Spleen (tissue), 11 donors: ENCODE measurements at regions not wholly inside any gene's neighbourhood (a gene's known extent, or its start where the extent isn't known, plus 50 kb on each side); places are given as distances from the start of the nearest gene placed in this dataset.
A peak's percentile ranks its signal among the peaks of the same experiment; 100 is the strongest.
"Not testable (repeated sequence)": the region's sequence is repeated elsewhere in the genome, so short reads cannot be mapped to it uniquely, and the experiment has no call there.

Experiments
- DNase-seq: peaks from one replicate; pipeline ENCODE4 v3.0.0-alpha.2; 2020
- H3K27ac ChIP-seq, 8 donors: fragments of 200-600 bp; sonication (generic) in 7 of 8; 1 replicate in 4 of 8; 2 replicates in 4 of 8; pipeline versions ENCODE4 v1.5.0 to v1.8.0; 2016 to 2021; ENCODE audit warnings: inconsistent platforms in 4 of 8, mild to moderate bottlenecking in 4 of 8, moderate library complexity in 1 of 8
- H3K27me3 ChIP-seq, 7 donors: fragments of 200-600 bp; sonication (generic) in 6 of 7; replicated peaks in 1 of 7; 1 replicate in 4 of 7; 2 replicates in 3 of 7; pipeline versions ENCODE4 v1.5.0 to v1.8.0; 2016 to 2021; ENCODE audit warnings: inconsistent platforms in 3 of 7, mild to moderate bottlenecking in 1 of 7
- H3K36me3 ChIP-seq, 6 donors: fragments of 200-600 bp; sonication (generic) in 5 of 6; 1 replicate in 4 of 6; 2 replicates in 2 of 6; pipeline versions ENCODE4 v1.5.0 to v1.8.0; 2016 to 2021; ENCODE audit warnings: inconsistent platforms in 2 of 6
- H3K4me1 ChIP-seq, 6 donors: fragments of 200-600 bp; sonication (generic) in 5 of 6; 1 replicate in 3 of 6; 2 replicates in 3 of 6; pipeline versions ENCODE4 v1.5.0 to v1.8.0; 2016 to 2021; ENCODE audit warnings: inconsistent platforms in 3 of 6
- H3K4me3 ChIP-seq, 8 donors: fragments of 200-600 bp; sonication (generic) in 7 of 8; 1 replicate in 4 of 8; 2 replicates in 4 of 8; pipeline versions ENCODE4 v1.5.0 to v1.8.0; 2016 to 2021; ENCODE audit warnings: inconsistent platforms in 4 of 8, mild to moderate bottlenecking in 4 of 8, moderate library complexity in 2 of 8
- H3K9me3 ChIP-seq, 8 donors: fragments of 200-600 bp; sonication (generic) in 7 of 8; 1 replicate in 4 of 8; 2 replicates in 4 of 8; pipeline versions ENCODE4 v1.5.0 to v1.8.0; 2016 to 2021; ENCODE audit warnings: inconsistent platforms in 4 of 8
- CTCF ChIP-seq, 11 experiments: fragments of 200-600 bp in 7 of 11; fragments of 450-650 bp in 4 of 11; sonication (generic) in 4 of 11; IDR thresholded peaks in 8 of 11; conservative IDR thresholded peaks in 3 of 11; 1 replicate in 7 of 11; 2 replicates in 4 of 11; pipeline versions ENCODE4 v1.4.0 to v1.8.0; 2016 to 2021; ENCODE audit warnings: antibody characterized with exemption in 11 of 11, inconsistent platforms in 4 of 11, mild to moderate bottlenecking in 1 of 11
- POLR2AphosphoS5 ChIP-seq, 3 donors: sonication (generic); formaldehyde crosslinking; IDR thresholded peaks; one replicate each; pipeline ENCODE4 v1.5.1; 2017; ENCODE audit warnings: antibody characterized with exemption in 3 of 3
- WGBS, 5 donors: extraction: QIAGEN DNeasy Blood & Tissue Kit in 3 of 5; methylation state at CpG; one replicate each; pipeline versions ENCODE4 v1.1.5 to v1.1.7; 2013 to 2018; 5-methylcytosine and 5-hydroxymethylcytosine counted together
- intact Hi-C: fragments of 100-400 bp; cut with DNase I; formaldehyde crosslinking; loops from one replicate; pipeline ENCODE4 v1.15.0; 2023; ENCODE audit warnings: low total_unique reads
- donor health status: healthy with polysubstance abuse.
- donor health status: DM: no; HTN: no; CAD: no; lungs with moderate emphysema.
- donor health status: DM: no; HTN: no; CAD: no.
- donor health status: Bipolar disorder and iron deficiency.
- donor health status: healthy.
- donor health status: DM: no; HTN: no; CAD: no.
- donor health status: DM: yes; HTN: yes; CAD: no.

DNA sequence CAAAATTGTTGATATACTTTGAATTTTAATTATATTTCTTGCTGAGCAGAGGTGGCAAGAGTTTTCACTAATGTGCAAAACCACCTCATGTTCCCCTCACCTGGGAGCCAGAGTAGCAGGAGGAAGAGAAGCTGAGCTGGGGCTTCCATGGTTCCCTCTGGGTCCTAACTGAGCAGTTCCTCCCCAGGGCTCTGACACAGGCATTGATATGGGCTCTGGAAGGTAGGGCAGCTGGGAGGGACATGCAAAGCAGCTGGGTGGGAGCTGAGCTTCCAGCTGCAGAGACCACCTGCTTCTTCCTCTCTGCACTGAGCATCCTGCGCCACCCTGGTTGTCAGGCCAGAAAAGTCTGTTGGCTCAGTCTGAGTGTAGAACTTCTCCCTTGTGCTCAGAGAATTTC lies 336.1 kb downstream of the RPIA start:
- DNase-seq, result peak; percentile 61
- H3K4me1 ChIP-seq, H3K36me3 ChIP-seq, H3K27ac ChIP-seq, H3K9me3 ChIP-seq, intact Hi-C loops, H3K4me3 ChIP-seq, H3K27me3 ChIP-seq: not testable (repeated sequence)
- TF ChIP-seq POLR2AphosphoS5 (IDR thresholded peaks at IDR 0.05), result peak in 2 of 3 donors; percentile 31 to 39
- WGBS, 5 donors, result 42 to 79% (median 63%) methylated on average over 1 of the region's 1 CpG

DNA sequence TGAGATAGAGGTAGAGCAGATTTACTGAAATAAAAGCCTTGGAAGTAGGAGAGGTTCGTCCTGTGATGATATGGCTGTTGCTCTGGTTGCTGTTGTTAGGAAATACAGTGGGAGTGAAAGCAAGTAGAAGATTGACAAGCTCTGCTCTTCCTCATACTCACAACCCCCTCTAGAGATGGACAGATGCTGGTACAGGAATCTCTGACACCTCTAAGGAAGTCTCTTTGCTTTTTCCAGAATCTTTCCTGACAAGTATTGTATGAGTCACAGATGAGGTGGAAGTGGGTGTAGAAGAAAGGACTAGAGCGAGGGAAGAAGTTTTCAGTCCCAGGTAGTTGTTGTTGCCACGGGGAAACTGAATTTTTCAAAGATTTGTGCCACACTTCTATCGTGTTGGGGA lies 337.8 kb downstream of the RPIA start:
- H3K4me3 ChIP-seq, H3K36me3 ChIP-seq, H3K27ac ChIP-seq, intact Hi-C loops, DNase-seq, H3K27me3 ChIP-seq, H3K9me3 ChIP-seq, H3K4me1 ChIP-seq: not testable (repeated sequence)
- WGBS, 5 donors, result 49 to 71% (median 57%) methylated on average over 3 to 4 of the region's 4 CpGs

GRCh38 chr2:89048138-89049066 lies 356.9 kb downstream of the RPIA start:
- H3K9me3 ChIP-seq, H3K27me3 ChIP-seq, intact Hi-C loops, H3K36me3 ChIP-seq, H3K4me1 ChIP-seq, H3K4me3 ChIP-seq, DNase-seq, H3K27ac ChIP-seq: not testable (repeated sequence)
- 51 to 85% (median 60%) methylated on average over 1 to 2 of the region's 3 CpGs for WGBS, 5 donors
- TF ChIP-seq CTCF (IDR thresholded peaks at IDR 0.05 in 8 of 11, conservative IDR thresholded peaks at IDR 0.05 in 3 of 11), result peak in 10 of 11 experiments; percentile 23 to 69 (median 51)

- H3K9me3 ChIP-seq, intact Hi-C loops, H3K4me1 ChIP-seq, DNase-seq, H3K27me3 ChIP-seq, H3K36me3 ChIP-seq, H3K27ac ChIP-seq, H3K4me3 ChIP-seq: not testable (repeated sequence)
- 71 to 91% (median 84%) methylated on average over 3 to 4 of the region's 4 CpGs for WGBS, 5 donors
These were observed 367.1 kb downstream of the RPIA start for GRCh38 chr2:89058616-89059015.

GRCh38 chr2:89061174-89061573 lies 369.7 kb downstream of the RPIA start:
- H3K27me3 ChIP-seq, H3K36me3 ChIP-seq, DNase-seq, H3K9me3 ChIP-seq, H3K27ac ChIP-seq, intact Hi-C loops, H3K4me1 ChIP-seq, H3K4me3 ChIP-seq: not testable (repeated sequence)
- WGBS, 5 donors, result 60 to 81% (median 78%) methylated on average over 1 of the region's 1 CpG

DNA sequence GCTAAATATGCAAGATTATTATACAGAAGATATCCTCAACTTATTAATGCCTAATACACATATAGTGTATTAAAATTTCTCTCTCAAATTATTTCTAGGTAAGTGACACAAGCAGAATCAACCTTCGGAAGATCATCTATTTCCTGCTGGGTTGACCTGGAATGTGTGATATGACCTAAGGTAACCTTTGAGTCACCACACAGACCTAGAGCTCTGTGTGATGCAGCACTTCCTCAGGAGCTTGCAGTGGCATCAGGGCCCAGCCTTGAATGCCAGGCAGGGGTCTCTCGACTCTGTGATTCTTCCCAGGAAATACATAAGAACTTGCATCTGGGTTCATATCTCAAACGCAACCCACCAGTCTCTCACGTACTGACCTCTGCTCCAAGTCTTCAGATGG lies 385.3 kb downstream of the RPIA start:
- H3K4me1 ChIP-seq, H3K27me3 ChIP-seq, H3K9me3 ChIP-seq, H3K27ac ChIP-seq, H3K4me3 ChIP-seq, DNase-seq, intact Hi-C loops, H3K36me3 ChIP-seq: not testable (repeated sequence)
- 32 to 45% (median 38%) methylated on average over 4 of the region's 4 CpGs for WGBS, 5 donors

- H3K27ac ChIP-seq, result not testable (repeated sequence)
- WGBS, 5 donors, result 77 to 94% (median 87%) methylated on average over 6 to 8 of the region's 8 CpGs
These were observed 401.4 kb downstream of the RPIA start for GRCh38 chr2:89092911-89093310.

DNA sequence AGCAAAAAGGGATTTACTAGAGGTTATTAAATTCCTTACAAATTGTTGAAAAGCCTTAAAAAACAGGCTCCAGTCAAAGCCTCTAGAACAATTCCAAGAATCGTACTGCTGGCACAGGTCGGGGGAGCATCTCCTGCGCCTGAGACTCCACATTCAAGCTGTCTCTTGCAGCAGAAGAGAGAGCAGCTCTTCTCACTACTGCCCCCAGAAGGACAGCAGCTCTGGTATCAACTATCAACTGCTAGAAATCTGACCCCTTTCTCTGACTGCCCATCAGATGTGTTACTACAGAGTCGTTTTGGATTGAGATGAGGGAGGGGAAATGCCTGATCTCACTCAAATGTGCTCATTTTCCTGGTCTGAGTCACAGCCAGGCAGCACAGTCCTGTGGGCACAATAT lies 403.6 kb downstream of the RPIA start:
- H3K9me3 ChIP-seq, DNase-seq, H3K4me1 ChIP-seq, H3K27me3 ChIP-seq, H3K4me3 ChIP-seq, H3K27ac ChIP-seq, H3K36me3 ChIP-seq, intact Hi-C loops: not testable (repeated sequence)
- WGBS, 5 donors, result 68 to 91% (median 80%) methylated on average over 2 to 4 of the region's 4 CpGs

More at GRCh38 chr2:89092911-89093310, 401.4 kb downstream of the RPIA start:
- H3K4me1 ChIP-seq, H3K9me3 ChIP-seq, H3K27me3 ChIP-seq, H3K4me3 ChIP-seq, DNase-seq, H3K36me3 ChIP-seq, intact Hi-C loops: not testable (repeated sequence)

- intact Hi-C loops, H3K27ac ChIP-seq: not testable (repeated sequence)
- 56 to 93% (median 79%) methylated on average over 1 to 4 of the region's 4 CpGs for WGBS, 5 donors
These were observed 411.1 kb downstream of the RPIA start for GRCh38 chr2:89102587-89102986.

DNA sequence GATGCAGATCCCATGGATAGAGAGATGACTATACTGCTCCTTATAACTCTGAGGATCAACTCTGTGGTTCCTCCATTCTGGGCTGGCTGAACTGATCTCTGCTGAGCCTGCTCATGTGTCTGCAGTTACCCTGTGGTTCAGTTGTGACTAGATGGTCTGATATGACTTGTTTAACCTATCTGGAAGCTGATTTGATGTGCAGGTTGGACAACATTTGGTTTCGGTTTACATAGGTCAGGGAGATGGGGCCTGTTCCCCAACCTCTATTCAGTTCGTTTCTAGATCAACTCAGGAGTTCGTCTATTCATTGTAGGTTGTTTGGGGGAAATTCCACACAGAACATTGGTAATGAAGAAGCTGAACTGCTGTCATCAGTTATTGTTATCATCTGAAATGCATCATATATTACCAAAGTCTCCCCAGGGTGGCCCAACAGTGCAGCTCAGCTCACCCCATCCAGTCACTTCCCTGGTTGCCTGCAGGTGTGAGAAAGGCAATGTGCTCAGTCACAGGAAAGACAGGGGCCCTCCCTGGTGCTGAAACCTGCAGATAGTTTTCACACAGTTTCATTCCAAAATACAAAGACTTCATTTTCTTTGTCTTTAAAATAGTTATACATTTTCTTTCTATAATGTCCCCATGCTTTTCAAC lies 415.0 kb downstream of the RPIA start:
- H3K4me3 ChIP-seq, DNase-seq, H3K4me1 ChIP-seq, intact Hi-C loops, H3K9me3 ChIP-seq, H3K27me3 ChIP-seq, H3K27ac ChIP-seq, H3K36me3 ChIP-seq: not testable (repeated sequence)
- 69 to 86% (median 75%) methylated on average over 1 to 2 of the region's 3 CpGs; no CpG with 5 or more reads in 2 of the 5 donors for WGBS, 5 donors

More at GRCh38 chr2:89102587-89102986, 411.1 kb downstream of the RPIA start:
- H3K9me3 ChIP-seq, H3K4me3 ChIP-seq, DNase-seq, H3K36me3 ChIP-seq, H3K4me1 ChIP-seq, H3K27me3 ChIP-seq: not testable (repeated sequence)
